Mucosa of descending colon (tissue), 3 donors: ENCODE measurements at regions not wholly inside any gene's neighbourhood (a gene's known extent, or its start where the extent isn't known, plus 50 kb on each side); places are given as distances from the start of the nearest gene placed in this dataset.

Source experiments
- ATAC-seq: fragments of 200-7000 bp; cut with Tn5 transposase; one replicate; pipeline ENCODE4 v1.9.1; 2020; ENCODE audit warnings: mild to moderate bottlenecking, moderate library complexity
- DNase-seq, 3 donors: peaks; one replicate each; pipeline ENCODE4 v3.0.0-alpha.2; 2020
- H3K36me3 ChIP-seq: fragments of 200-600 bp; one replicate; pipeline ENCODE4 v1.8.0; 2021; ENCODE audit warnings: low read depth, mild to moderate bottlenecking
- H3K4me1 ChIP-seq: fragments of 200-600 bp; one replicate; pipeline ENCODE4 v1.8.0; 2021; ENCODE audit warnings: low read depth, mild to moderate bottlenecking
- H3K4me3 ChIP-seq: fragments of 200-600 bp; one replicate; pipeline ENCODE4 v1.8.0; 2021; ENCODE audit warnings: mild to moderate bottlenecking
- H3K9me3 ChIP-seq: fragments of 200-600 bp; one replicate; pipeline ENCODE4 v1.8.0; 2021; ENCODE audit warnings: mild to moderate bottlenecking
- intact Hi-C, 2 donors: fragments of 100-400 bp; cut with DNase I in 1 of 2; cut with micrococcal nuclease in 1 of 2; formaldehyde crosslinking; loops; one replicate each; pipeline versions ENCODE4 v1.11.0 to v1.11.1; 2022; cut with DNase I, micrococcal nuclease
- TF ChIP-seq, protein P1 (sequence below): fragments of 200-600 bp; IDR thresholded peaks from one replicate; pipeline ENCODE4 v1.8.0; 2022; ENCODE audit warnings: antibody characterized with exemption, mild to moderate bottlenecking
- donor health status: DM: no; HTN: no; CAD: no; lungs with moderate emphysema.
- donor health status: DM: no; HTN: no; CAD: no.
- donor health status: DM: no; HTN: yes; CAD: no.

DNA sequence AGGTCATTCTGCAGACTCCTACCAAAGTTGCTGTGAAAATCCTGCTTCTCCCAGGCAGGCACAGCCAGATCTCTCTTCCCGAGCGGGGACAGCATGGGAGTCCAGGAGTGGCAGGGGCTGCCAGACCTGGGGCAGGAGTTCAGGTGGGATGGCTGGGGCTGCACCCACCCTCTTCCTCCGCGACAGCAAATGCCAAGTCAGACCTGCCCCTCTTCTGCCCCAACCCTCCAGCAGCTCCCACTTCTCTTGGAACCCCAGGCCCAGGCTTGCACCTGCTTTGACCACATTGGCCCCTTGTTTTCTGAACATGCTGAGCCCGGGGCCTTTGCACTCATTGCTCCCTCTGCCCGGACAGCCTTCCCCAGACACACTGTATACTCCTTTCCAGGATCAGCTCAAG is 288.2 kb upstream of the HS6ST1 start:
- ATAC-seq (no peak), DNase-seq (peak in 1 of 3 donors; percentile 28)
- H3K36me3 ChIP-seq: no peaks in the 10 kb centered on the region
- H3K4me1 ChIP-seq: no peaks in the 10 kb centered on the region
- H3K4me3 ChIP-seq: no peak overlapping the region
- intact Hi-C loops: no loop called here
- TF ChIP-seq, protein P1, sequence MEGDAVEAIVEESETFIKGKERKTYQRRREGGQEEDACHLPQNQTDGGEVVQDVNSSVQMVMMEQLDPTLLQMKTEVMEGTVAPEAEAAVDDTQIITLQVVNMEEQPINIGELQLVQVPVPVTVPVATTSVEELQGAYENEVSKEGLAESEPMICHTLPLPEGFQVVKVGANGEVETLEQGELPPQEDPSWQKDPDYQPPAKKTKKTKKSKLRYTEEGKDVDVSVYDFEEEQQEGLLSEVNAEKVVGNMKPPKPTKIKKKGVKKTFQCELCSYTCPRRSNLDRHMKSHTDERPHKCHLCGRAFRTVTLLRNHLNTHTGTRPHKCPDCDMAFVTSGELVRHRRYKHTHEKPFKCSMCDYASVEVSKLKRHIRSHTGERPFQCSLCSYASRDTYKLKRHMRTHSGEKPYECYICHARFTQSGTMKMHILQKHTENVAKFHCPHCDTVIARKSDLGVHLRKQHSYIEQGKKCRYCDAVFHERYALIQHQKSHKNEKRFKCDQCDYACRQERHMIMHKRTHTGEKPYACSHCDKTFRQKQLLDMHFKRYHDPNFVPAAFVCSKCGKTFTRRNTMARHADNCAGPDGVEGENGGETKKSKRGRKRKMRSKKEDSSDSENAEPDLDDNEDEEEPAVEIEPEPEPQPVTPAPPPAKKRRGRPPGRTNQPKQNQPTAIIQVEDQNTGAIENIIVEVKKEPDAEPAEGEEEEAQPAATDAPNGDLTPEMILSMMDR: no peak
- no peaks in the 10 kb centered on the region for H3K9me3 ChIP-seq

DNA sequence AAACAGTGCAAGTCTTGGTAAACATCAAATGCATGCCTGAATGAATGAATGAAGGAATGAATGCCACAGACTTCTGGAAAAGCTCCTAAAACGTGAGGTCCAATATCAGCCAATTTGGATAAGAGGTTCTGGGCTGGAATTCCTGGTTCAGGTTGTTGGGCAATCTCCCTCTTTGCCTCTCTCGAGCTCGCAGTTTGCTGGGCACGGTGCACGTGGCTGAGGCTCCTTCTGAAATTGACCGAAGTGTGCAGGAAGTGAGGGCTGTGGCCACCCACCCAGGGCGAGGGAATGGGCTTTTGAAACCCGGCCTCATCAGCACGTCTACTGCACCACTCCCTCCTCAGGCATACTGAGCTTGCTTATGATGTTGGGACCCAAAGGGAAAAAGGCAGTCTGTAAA is 288.8 kb upstream of the HS6ST1 start:
- Histone ChIP-seq H3K9me3 (no peaks in the 10 kb centered on the region), H3K4me3 (no peak overlapping the region), H3K4me1 (no peaks in the 10 kb centered on the region), H3K36me3 (no peaks in the 10 kb centered on the region)
- TF ChIP-seq, protein P1: no peak
- ATAC-seq (no peak), DNase-seq (peak in 1 of 3 donors; percentile 30)
- intact Hi-C loops: no loop called here

DNA sequence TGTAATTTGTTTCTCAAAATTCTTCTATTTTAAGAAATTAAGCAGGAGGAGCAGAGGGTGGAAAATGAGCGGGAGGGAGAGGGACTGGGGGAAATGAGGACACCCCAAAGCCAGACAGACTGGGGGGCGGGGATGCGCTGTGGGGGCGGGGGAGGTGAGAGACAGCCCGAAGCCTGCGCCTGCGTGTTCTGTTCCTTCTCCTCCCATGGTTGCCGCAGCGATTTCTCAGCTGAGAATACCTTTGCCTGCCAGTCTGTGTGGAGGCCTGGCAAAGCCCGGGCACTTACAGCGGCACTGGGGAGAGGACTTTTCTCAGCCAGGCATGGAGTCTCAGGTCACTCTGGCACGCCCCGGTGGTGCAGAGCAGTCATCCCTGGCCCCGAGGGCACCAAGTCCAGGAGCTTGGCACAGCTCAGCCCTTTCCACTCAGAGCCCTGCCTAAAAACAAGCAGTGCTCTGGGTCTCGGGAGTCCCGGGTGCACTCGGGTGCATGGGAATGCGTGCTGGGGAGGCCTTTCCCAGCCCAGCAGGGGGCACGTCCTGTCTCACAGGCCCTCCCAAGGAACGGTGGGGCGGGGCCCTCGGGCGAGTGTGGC is 289.3 kb upstream of the HS6ST1 start:
- intact Hi-C loops: no loop called here
- no peaks in the 10 kb centered on the region for H3K36me3 ChIP-seq
- H3K9me3 ChIP-seq: no peaks in the 10 kb centered on the region
- H3K4me3 ChIP-seq: no peak overlapping the region
- DNase-seq (peak in 1 of 3 donors; percentile 40), ATAC-seq (no peak)
- TF ChIP-seq, protein P1: no peak
- no peaks in the 10 kb centered on the region for H3K4me1 ChIP-seq

DNA sequence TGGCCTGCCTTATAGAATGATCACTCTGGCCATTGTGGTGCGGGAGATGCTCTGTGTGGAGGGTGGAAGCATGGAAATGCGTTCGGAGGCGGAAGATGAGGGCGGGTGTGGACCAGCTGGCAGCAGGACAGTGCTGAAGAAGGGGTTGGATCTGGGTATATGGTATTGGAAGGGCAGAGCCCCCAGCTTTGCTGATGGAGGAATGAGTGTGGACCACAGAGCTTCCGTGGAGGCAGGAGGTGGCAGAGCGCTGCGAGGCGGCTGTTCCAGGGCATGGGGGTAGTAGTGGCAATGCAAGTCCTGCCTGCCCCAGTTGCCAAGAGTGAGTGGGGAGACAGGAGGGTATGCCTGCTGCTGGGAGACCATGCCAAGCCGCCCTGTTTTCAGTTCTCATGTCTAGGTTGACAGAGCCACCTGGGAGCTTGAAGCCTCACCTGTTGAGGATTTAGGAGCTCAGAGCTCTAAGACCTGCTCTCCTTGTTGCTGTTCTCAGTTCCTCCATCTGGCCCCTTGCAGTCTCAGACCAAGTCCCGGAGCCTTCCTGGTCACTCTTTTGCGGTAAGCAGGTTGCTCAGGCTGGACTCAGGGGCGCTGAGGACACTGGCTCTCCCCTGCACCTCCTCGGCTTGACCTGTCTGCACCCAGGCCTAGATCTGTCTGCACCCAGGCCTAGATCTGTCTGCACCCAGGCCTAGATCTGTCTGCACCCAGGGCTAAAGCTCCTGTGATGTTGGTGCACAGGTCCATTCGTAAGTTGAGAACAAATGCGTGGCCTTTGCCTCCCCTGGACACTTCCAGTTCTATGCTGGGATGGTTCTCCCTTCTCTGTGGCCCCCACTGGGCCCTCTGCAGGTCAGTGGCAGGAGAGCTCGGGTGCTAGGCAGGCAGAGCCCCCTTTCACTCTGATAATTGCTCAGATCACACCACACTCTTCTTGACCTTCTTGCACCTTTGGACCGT is 290.5 kb upstream of the HS6ST1 start:
- Histone ChIP-seq H3K9me3 (no peaks in the 10 kb centered on the region), H3K4me3 (no peak overlapping the region), H3K36me3 (no peaks in the 10 kb centered on the region), H3K4me1 (no peaks in the 10 kb centered on the region)
- intact Hi-C loops: no loop called here
- TF ChIP-seq, protein P1: no peak
- ATAC-seq: no peak
- peak in 1 of 3 donors; percentile 34 for DNase-seq

DNA sequence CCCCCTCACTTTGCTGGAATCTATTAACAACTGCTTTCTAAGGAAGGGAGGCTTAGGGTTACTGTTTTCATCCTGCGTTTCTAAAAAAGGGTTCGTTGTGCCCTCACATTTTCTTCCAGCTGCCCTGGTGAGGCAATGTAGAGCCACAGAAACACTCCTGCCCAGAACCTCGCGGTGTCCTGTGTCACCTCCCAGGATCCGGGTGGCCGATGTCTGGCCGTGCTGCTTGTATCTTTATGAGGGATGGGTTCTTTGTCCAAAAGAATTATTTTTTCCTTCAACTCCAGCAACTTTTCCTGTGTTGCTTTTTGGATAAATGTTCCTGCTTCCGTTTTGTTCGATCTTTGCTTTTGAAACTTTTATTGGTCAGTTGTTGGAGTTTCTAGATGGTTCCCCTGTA is 291.8 kb upstream of the HS6ST1 start:
- TF ChIP-seq, protein P1: no peak
- Histone ChIP-seq H3K9me3 (no peaks in the 10 kb centered on the region), H3K4me3 (no peak overlapping the region), H3K4me1 (no peaks in the 10 kb centered on the region), H3K36me3 (no peaks in the 10 kb centered on the region)
- intact Hi-C loops: no loop called here
- ATAC-seq: no peak
- peak in 1 of 3 donors; percentile 13 for DNase-seq
